HFFc6 (cell line): ENCODE measurements at regions not wholly inside any gene's neighbourhood (a gene's known extent, or its start where the extent isn't known, plus 50 kb on each side); places are given as distances from the start of the nearest gene placed in this dataset.

Experiments
- DNase-seq: peaks from one replicate; pipeline ENCODE4 v3.0.0-alpha.2; 2018
- H3K27ac Mint-ChIP-seq: 2 replicates; pipeline ENCODE4 v1.8.0; 2020; ENCODE audit warnings: mild to moderate bottlenecking, mixed read lengths
- H3K27me3 Mint-ChIP-seq: 2 replicates; pipeline ENCODE4 v1.8.0; 2021; ENCODE audit warnings: mild to moderate bottlenecking, moderate library complexity, mixed read lengths; ENCODE audit not compliant: insufficient read depth
- H3K36me3 Mint-ChIP-seq: 2 replicates; pipeline ENCODE4 v1.8.0; 2021; ENCODE audit warnings: low read depth, mixed read lengths
- H3K4me1 Mint-ChIP-seq: 2 replicates; pipeline ENCODE4 v1.8.0; 2020; ENCODE audit warnings: low read depth, mixed read lengths
- H3K4me3 Mint-ChIP-seq: 2 replicates; pipeline ENCODE4 v1.8.0; 2020; ENCODE audit warnings: mild to moderate bottlenecking, moderate library complexity, mixed read lengths
- H3K9me3 Mint-ChIP-seq: 2 replicates; pipeline ENCODE4 v1.8.0; 2020; ENCODE audit warnings: mild to moderate bottlenecking, mixed read lengths
- CTCF ChIP-seq: fragments of 200-600 bp; sonication (generic); IDR thresholded peaks from 2 replicates; pipeline ENCODE4 v1.5.0; 2021; ENCODE audit warnings: antibody characterized with exemption, mild to moderate bottlenecking

DNA sequence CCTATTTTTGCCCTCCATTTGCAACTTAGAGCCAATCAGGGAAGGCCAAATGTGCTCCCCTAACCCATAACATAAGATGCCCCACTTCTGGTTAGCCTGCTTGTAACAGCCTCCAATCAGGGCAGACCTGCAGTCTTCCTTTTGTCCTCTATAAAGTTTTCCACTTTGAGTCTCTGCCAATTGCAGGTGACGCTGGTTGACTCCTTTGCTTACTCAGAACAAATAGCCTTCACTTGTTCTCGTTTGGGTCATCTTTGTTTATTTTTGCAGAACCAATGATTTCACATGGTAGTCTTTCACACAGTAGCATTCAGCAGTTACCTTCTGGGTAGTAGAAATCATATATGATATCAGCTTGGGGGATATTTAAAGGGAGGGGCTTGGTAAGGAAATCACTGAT, 225.6 kb downstream of the MINAR1 start:
- no peaks in the 10 kb centered on the region for H3K36me3 Mint-ChIP-seq
- H3K27ac Mint-ChIP-seq, result no peak overlapping the region
- H3K27me3 Mint-ChIP-seq, result peaks cover 1% of the 10 kb centered on the region; the same call in 1 of the 2 replicates
- peaks cover 14% of the 10 kb centered on the region for H3K4me1 Mint-ChIP-seq
- no peak overlapping the region for H3K4me3 Mint-ChIP-seq
- no peaks in the 10 kb centered on the region for H3K9me3 Mint-ChIP-seq
- no peak for DNase-seq
- no peak for TF ChIP-seq CTCF

- TF ChIP-seq CTCF, result no peak
- no peaks in the 10 kb centered on the region for H3K36me3 Mint-ChIP-seq
- H3K4me3 Mint-ChIP-seq, result no peak overlapping the region
- no peak for DNase-seq
- H3K27me3 Mint-ChIP-seq, result peaks cover 1% of the 10 kb centered on the region; the same call in 1 of the 2 replicates
- no peak overlapping the region for H3K27ac Mint-ChIP-seq
- H3K9me3 Mint-ChIP-seq, result no peaks in the 10 kb centered on the region
- H3K4me1 Mint-ChIP-seq, result no peaks in the 10 kb centered on the region
These were observed 227.6 kb downstream of the MINAR1 start for GRCh38 chr15:79659691-79660090.

GRCh38 chr15:79661411-79661810, 229.3 kb downstream of the MINAR1 start:
- H3K27me3 Mint-ChIP-seq, result peaks cover 1% of the 10 kb centered on the region; the same call in 1 of the 2 replicates
- H3K4me1 Mint-ChIP-seq, result no peaks in the 10 kb centered on the region
- H3K36me3 Mint-ChIP-seq, result no peaks in the 10 kb centered on the region
- TF ChIP-seq CTCF, result no peak
- DNase-seq, result no peak
- H3K27ac Mint-ChIP-seq, result no peak overlapping the region
- H3K9me3 Mint-ChIP-seq, result no peaks in the 10 kb centered on the region
- H3K4me3 Mint-ChIP-seq, result no peak overlapping the region

DNA sequence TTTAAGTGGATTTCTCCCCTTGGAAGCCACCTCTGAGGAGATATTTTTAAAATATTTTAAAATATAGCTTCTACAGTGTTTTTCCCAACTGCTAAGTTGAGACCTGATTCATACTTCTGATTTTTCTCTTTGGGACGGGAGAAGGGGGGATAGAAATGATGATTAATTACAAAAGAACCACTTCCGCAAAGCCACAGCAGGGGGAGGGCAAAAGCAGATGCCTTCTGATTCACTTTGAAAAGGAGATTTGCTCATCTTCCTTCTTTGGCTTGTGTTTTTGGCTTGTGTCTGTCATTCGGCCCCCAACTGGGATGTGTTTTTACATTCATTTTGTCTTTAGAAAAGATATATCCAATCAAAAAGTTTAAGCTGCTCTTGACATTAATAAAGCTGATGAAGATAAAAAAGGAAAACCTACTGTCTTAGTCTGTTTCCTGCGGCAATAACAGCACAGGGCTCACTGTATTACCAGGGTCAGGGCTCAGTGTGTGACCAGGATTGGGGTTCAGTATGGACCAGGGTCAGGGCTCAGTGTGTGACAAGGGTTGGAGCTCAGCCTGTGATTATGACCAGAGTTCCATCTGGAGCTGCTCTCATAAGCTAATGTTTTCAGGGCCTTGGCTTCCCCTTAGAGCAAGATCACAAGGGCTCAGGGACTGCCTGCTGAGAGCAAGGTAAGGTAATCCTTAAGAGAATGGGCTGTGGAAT, 223.2 kb downstream of the MTHFS start:
- H3K4me3 Mint-ChIP-seq, result peak overlapping the region; percentile 60
- no peaks in the 10 kb centered on the region for H3K9me3 Mint-ChIP-seq
- no peaks in the 10 kb centered on the region for H3K36me3 Mint-ChIP-seq
- H3K4me1 Mint-ChIP-seq, result peaks cover 40% of the 10 kb centered on the region
- H3K27ac Mint-ChIP-seq, result peak overlapping the region; percentile 91
- DNase-seq, result peak; percentile 74
- H3K27me3 Mint-ChIP-seq, result no peaks in the 10 kb centered on the region; the same call in 1 of the 2 replicates
- peak; percentile 50 for TF ChIP-seq CTCF

- H3K36me3 Mint-ChIP-seq, result no peaks in the 10 kb centered on the region
- no peaks in the 10 kb centered on the region; the same call in 1 of the 2 replicates for H3K27me3 Mint-ChIP-seq
- H3K4me1 Mint-ChIP-seq, result peaks cover 40% of the 10 kb centered on the region
- H3K9me3 Mint-ChIP-seq, result no peaks in the 10 kb centered on the region
- TF ChIP-seq CTCF, result no peak
- DNase-seq, result no peak
- H3K27ac Mint-ChIP-seq, result peak overlapping the region; percentile 91
- H3K4me3 Mint-ChIP-seq, result no peak overlapping the region
These were observed 222.7 kb downstream of the MTHFS start for GRCh38 chr15:79674124-79674465.
